Trophoblast cell (in vitro differentiated cells and primary cell): ENCODE measurements at regions not wholly inside any gene's neighbourhood (a gene's known extent, or its start where the extent isn't known, plus 50 kb on each side); places are given as distances from the start of the nearest gene placed in this dataset.
"Not testable (repeated sequence)": the region's sequence is repeated elsewhere in the genome, so short reads cannot be mapped to it uniquely, and the experiment has no call there.

Experiments used
- DNase-seq, 2 donors: peaks; one replicate each; pipeline ENCODE4 v3.0.0-alpha.2; 2016
- H2AFZ ChIP-seq: 2 replicates; pipeline ENCODE4 v1.6.1; 2013; ENCODE audit warnings: low read length, moderate library complexity, mild to moderate bottlenecking; ENCODE audit not compliant: insufficient read depth, poor library complexity
- H2AK5ac ChIP-seq: 2 replicates; pipeline ENCODE4 v1.6.1; 2013; ENCODE audit warnings: mild to moderate bottlenecking, low read length
- H2BK120ac ChIP-seq: 2 replicates; pipeline ENCODE4 v1.6.1; 2013; ENCODE audit warnings: low read length, mild to moderate bottlenecking, moderate library complexity; ENCODE audit not compliant: insufficient read depth, poor library complexity
- H2BK12ac ChIP-seq: 2 replicates; pipeline ENCODE4 v1.6.1; 2013; ENCODE audit warnings: mild to moderate bottlenecking, low read length, moderate library complexity
- H2BK5ac ChIP-seq: 2 replicates; pipeline ENCODE4 v1.6.1; 2013; ENCODE audit warnings: low read length, low read depth, moderate library complexity, mild to moderate bottlenecking; ENCODE audit not compliant: poor library complexity
- H3K14ac ChIP-seq: 2 replicates; pipeline ENCODE4 v1.6.1; 2013; ENCODE audit warnings: mild to moderate bottlenecking, low read length
- H3K18ac ChIP-seq: 2 replicates; pipeline ENCODE4 v1.6.1; 2013; ENCODE audit warnings: mild to moderate bottlenecking, low read length
- H3K23ac ChIP-seq: 2 replicates; pipeline ENCODE4 v1.6.1; 2013; ENCODE audit warnings: low read length
- H3K27ac ChIP-seq: 2 replicates; pipeline ENCODE4 v1.5.1; 2013; ENCODE audit warnings: low read depth, mild to moderate bottlenecking, inconsistent platforms, low read length, moderate library complexity
- H3K27me3 ChIP-seq: 2 replicates; pipeline ENCODE4 v1.6.1; 2013; ENCODE audit warnings: inconsistent platforms, mild to moderate bottlenecking, low read length, moderate library complexity; ENCODE audit not compliant: insufficient read depth
- H3K36me3 ChIP-seq, 2 experiments: 1 replicate in 1 of 2; 2 replicates in 1 of 2; pipeline ENCODE4 v1.6.1; 2013; ENCODE audit warnings: low read length in 2 of 2, mild to moderate bottlenecking in 2 of 2, moderate library complexity in 1 of 2; ENCODE audit not compliant: insufficient read depth in 2 of 2, control insufficient read depth in 1 of 2
- H3K4ac ChIP-seq: 2 replicates; pipeline ENCODE4 v1.6.1; 2013; ENCODE audit warnings: low read depth, mild to moderate bottlenecking, low read length, moderate library complexity
- H3K4me1 ChIP-seq, 2 experiments: 1 replicate in 1 of 2; 2 replicates in 1 of 2; pipeline ENCODE4 v1.6.1; 2013; ENCODE audit warnings: low read length in 2 of 2, mild to moderate bottlenecking in 2 of 2, moderate library complexity in 1 of 2; ENCODE audit not compliant: insufficient read depth in 2 of 2, control insufficient read depth in 1 of 2
- H3K4me2 ChIP-seq: 2 replicates; pipeline ENCODE4 v1.6.1; 2013; ENCODE audit warnings: inconsistent platforms, mild to moderate bottlenecking, low read length, moderate library complexity
- H3K4me3 ChIP-seq: 2 replicates; pipeline ENCODE4 v1.5.1; 2013; ENCODE audit warnings: mild to moderate bottlenecking, low read depth, low read length, inconsistent platforms
- H3K79me1 ChIP-seq: one replicate; pipeline ENCODE4 v1.6.1; 2013; ENCODE audit warnings: low read length
- H3K79me2 ChIP-seq: 2 replicates; pipeline ENCODE4 v1.6.1; 2013; ENCODE audit warnings: low read length, mild to moderate bottlenecking; ENCODE audit not compliant: control insufficient read depth, insufficient read depth, poor library complexity
- H3K9ac ChIP-seq: 2 replicates; pipeline ENCODE4 v1.6.1; 2013; ENCODE audit warnings: mild to moderate bottlenecking, low read length
- H3K9me3 ChIP-seq: 2 replicates; pipeline ENCODE4 v1.6.1; 2013; ENCODE audit warnings: low read depth, mild to moderate bottlenecking, control low read depth, inconsistent platforms, low read length; ENCODE audit not compliant: insufficient read depth
- H4K12ac ChIP-seq: 2 replicates; pipeline ENCODE4 v1.6.1; 2013; ENCODE audit warnings: low read depth, mild to moderate bottlenecking, low read length, moderate library complexity
- H4K8ac ChIP-seq: 2 replicates; pipeline ENCODE4 v1.6.1; 2013; ENCODE audit warnings: low read depth, mild to moderate bottlenecking, low read length, moderate library complexity
- H4K91ac ChIP-seq: one replicate; pipeline ENCODE4 v1.6.1; 2013; ENCODE audit warnings: low read depth, mild to moderate bottlenecking, low read length, moderate library complexity
- WGBS: extraction: QIAGEN DNeasy Blood & Tissue Kit; methylation state at CpG from one replicate; pipeline ENCODE4 v1.1.7; 2013; ENCODE audit warnings: missing lambda C conversion rate; ENCODE audit not compliant: insufficient read length, insufficient coverage; ENCODE audit errors: extremely low coverage; 5-methylcytosine and 5-hydroxymethylcytosine counted together

- peaks cover 35% of the 10 kb centered on the region for H3K9me3 ChIP-seq
- not testable (repeated sequence) for H3K4me3 ChIP-seq, H3K18ac ChIP-seq, H3K23ac ChIP-seq, H3K4me2 ChIP-seq, H2BK12ac ChIP-seq, H3K27ac ChIP-seq, H2BK120ac ChIP-seq, H3K27me3 ChIP-seq, H2AFZ ChIP-seq, H3K9ac ChIP-seq, H4K12ac ChIP-seq, H4K8ac ChIP-seq, H4K91ac ChIP-seq, DNase-seq, H3K79me1 ChIP-seq, H3K79me2 ChIP-seq, H3K4me1 ChIP-seq, H2AK5ac ChIP-seq, H3K14ac ChIP-seq, H2BK5ac ChIP-seq, H3K36me3 ChIP-seq, H3K4ac ChIP-seq
- no CpG with 5 or more reads among the region's 37 CpGs for WGBS
Observed at GRCh38 chr18:14997899-14998298, 249.9 kb downstream of the ANKRD30B start.

- not testable (repeated sequence) for H3K36me3 ChIP-seq, H4K8ac ChIP-seq, H3K27ac ChIP-seq, H3K4me3 ChIP-seq, H2AFZ ChIP-seq, H3K4ac ChIP-seq, H3K14ac ChIP-seq, H2BK120ac ChIP-seq, H3K9ac ChIP-seq, H4K12ac ChIP-seq, H3K27me3 ChIP-seq, H2AK5ac ChIP-seq, H4K91ac ChIP-seq, H3K4me1 ChIP-seq, H3K4me2 ChIP-seq, H3K79me2 ChIP-seq, DNase-seq, H2BK12ac ChIP-seq, H2BK5ac ChIP-seq, H3K18ac ChIP-seq, H3K79me1 ChIP-seq, H3K23ac ChIP-seq
- H3K9me3 ChIP-seq = peaks cover 41% of the 10 kb centered on the region
- no CpG with 5 or more reads among the region's 62 CpGs for WGBS
Observed at GRCh38 chr18:14998360-14999042, 250.5 kb downstream of the ANKRD30B start.

DNA sequence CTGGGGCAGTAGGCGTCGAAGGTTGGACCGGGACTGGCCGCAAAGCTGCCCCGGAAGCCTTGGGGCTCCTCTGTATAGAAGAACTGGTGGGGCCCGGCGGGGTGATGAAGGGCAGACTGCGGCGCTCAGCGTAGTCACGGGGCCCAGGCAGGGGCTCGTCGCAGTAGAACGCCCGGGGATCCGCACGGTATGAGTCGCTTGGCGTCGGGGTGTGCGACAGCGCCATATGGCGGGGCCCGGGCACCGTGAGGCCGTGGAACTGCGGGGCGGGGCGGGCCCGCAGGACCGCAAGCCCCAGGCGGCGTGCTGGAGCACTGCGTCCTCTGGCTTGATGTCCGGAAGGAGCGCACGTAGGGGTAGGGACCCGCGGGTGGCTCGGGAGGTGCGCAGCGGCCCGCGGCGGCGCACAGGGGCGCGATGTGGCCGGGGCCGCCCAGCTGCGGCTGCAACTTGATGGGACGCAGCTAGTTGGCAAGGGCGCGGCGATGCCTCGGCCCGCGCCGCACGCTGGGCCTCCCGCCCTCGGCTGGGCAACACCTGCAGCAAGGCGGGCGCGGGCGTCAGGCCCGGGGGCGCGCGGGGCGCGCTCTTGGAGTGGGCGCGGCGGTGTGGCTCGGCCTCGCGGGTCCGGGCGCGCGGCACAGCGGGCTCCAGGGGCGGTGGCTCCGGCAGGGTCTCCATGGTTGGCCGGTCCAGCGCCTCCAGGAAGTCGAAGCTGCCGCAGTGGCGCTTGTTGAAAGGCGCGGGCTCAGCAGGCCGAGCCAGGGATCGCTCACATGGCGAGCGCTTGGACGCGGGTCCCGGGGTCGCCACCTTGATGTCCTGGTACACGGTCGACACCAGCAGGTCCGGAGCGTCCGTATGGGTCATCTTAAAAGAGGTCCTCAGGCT, 251.4 kb downstream of the ANKRD30B start:
- DNase-seq = no peak
- Histone ChIP-seq H3K4me3 (no peak overlapping the region), H3K9me3 (peaks cover 44% of the 10 kb centered on the region), H4K91ac (no peak overlapping the region), H3K36me3 (no peaks in the 10 kb centered on the region), H4K12ac (no peak overlapping the region), H3K18ac (no peak overlapping the region), H3K79me2 (no peaks in the 10 kb centered on the region), H3K4ac (no peak overlapping the region), H3K27me3 (no peaks in the 10 kb centered on the region), H3K9ac (no peak overlapping the region), H3K23ac (no peak overlapping the region), H3K14ac (no peak overlapping the region), H4K8ac (no peak overlapping the region), H2BK12ac (no peak overlapping the region), H2AFZ (no peak overlapping the region), H3K27ac (no peak overlapping the region), H3K79me1 (no peaks in the 10 kb centered on the region), H3K4me2 (no peak overlapping the region), H2BK120ac (no peak overlapping the region), H3K4me1 (no peaks in the 10 kb centered on the region), H2BK5ac (no peak overlapping the region), H2AK5ac (no peak overlapping the region)
- no CpG with 5 or more reads among the region's 105 CpGs for WGBS

- not testable (repeated sequence) for DNase-seq, H3K4me1 ChIP-seq, H2AFZ ChIP-seq, H3K4ac ChIP-seq, H3K27ac ChIP-seq, H3K36me3 ChIP-seq, H4K91ac ChIP-seq, H2BK12ac ChIP-seq, H2AK5ac ChIP-seq, H3K18ac ChIP-seq, H3K4me2 ChIP-seq, H2BK120ac ChIP-seq, H3K23ac ChIP-seq, H3K4me3 ChIP-seq, H4K8ac ChIP-seq, H3K9ac ChIP-seq, H3K79me1 ChIP-seq, H2BK5ac ChIP-seq, H4K12ac ChIP-seq, H3K27me3 ChIP-seq, H3K14ac ChIP-seq, H3K79me2 ChIP-seq
- WGBS = no CpG with 5 or more reads among the region's 54 CpGs
- peaks cover 54% of the 10 kb centered on the region for H3K9me3 ChIP-seq
Observed at GRCh38 chr18:15000119-15001037, 252.4 kb downstream of the ANKRD30B start.
